ENCODE measurements at regions not wholly inside any gene's neighbourhood (a gene's known extent, or its start where the extent isn't known, plus 50 kb on each side); places are given as distances from the start of the nearest gene placed in this dataset.

DNA sequence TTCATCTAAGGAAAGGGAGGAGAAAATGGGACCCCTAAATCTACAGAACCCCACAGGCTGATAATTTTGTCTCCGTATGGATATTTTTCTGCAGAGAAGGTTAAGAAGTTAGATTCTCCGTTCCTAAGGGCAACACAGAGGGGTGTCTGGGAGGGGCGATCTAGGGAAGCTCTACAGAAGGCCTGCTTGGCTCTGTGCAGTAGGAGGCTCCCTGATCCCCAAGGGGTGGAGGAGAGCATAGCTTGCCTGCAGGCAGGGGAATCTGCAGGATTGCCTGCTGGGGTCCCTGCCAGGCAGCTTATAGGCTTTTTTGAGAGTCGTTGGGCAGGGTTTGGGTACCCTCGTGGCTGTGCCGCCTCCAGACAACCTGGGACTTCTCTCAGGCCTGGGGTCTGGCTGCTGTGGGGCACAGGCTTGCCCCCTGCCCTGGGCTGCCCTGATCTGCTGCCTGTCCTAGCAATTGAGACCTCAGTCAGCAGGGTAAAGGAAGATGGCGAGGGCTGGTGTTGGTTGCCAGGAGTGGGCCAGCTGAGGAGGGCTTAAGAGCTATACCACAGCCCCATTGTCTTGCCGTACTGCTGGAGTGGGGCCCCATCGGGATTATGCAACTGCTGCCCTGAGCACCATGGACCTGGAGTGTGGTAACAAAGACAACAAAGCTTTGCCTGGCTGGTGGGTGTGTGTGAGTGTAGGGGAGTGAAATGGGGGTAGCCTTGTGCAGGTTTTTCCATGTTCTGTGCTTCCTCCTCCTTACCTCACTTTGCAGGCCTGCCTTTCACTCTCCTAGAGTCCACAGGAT, 74.1 kb downstream of the EFNB1 start:
- TF ChIP-seq, protein P1, sequence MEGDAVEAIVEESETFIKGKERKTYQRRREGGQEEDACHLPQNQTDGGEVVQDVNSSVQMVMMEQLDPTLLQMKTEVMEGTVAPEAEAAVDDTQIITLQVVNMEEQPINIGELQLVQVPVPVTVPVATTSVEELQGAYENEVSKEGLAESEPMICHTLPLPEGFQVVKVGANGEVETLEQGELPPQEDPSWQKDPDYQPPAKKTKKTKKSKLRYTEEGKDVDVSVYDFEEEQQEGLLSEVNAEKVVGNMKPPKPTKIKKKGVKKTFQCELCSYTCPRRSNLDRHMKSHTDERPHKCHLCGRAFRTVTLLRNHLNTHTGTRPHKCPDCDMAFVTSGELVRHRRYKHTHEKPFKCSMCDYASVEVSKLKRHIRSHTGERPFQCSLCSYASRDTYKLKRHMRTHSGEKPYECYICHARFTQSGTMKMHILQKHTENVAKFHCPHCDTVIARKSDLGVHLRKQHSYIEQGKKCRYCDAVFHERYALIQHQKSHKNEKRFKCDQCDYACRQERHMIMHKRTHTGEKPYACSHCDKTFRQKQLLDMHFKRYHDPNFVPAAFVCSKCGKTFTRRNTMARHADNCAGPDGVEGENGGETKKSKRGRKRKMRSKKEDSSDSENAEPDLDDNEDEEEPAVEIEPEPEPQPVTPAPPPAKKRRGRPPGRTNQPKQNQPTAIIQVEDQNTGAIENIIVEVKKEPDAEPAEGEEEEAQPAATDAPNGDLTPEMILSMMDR (IDR thresholded peaks at IDR 0.05; ENCODE audit: low read depth, low read length), result no peak
- TF ChIP-seq EZH2phosphoT487 (IDR thresholded peaks at IDR 0.05; ENCODE audit: low read depth), result no peak

Data from OCI-LY3 (cell line).